Stimulated activated CD4-positive, alpha-beta T cell treated with anti-CD3 and anti-CD28 coated beads, TNF-alpha, amount 100 ng/mL, for 48 hours (primary cell): ENCODE measurements at regions not wholly inside any gene's neighbourhood (a gene's known extent, or its start where the extent isn't known, plus 50 kb on each side); places are given as distances from the start of the nearest gene placed in this dataset.
"Not testable (repeated sequence)": the region's sequence is repeated elsewhere in the genome, so short reads cannot be mapped to it uniquely, and the experiment has no call there.

ENCODE experiments used
- DNase-seq, 3 donors: peaks; one replicate each; pipeline ENCODE4 v3.0.0-alpha.2; 2020; ENCODE audit warnings: low read depth in 3 of 3

GRCh38 chr4:30589669-30590068 is 130.5 kb upstream of the PCDH7 start:
- DNase-seq, result not testable (repeated sequence)

- DNase-seq, result no peak
Observed at GRCh38 chr4:30600246-30601017, 119.7 kb upstream of the PCDH7 start.

- no peak for DNase-seq
Observed at GRCh38 chr4:30601070-30601865, 118.9 kb upstream of the PCDH7 start.

GRCh38 chr4:30605616-30606190 is 114.5 kb upstream of the PCDH7 start:
- DNase-seq, result no peak

GRCh38 chr4:30610361-30610760 is 109.8 kb upstream of the PCDH7 start:
- no peak for DNase-seq

- no peak for DNase-seq
Observed at GRCh38 chr4:30614771-30615170, 105.4 kb upstream of the PCDH7 start.

- no peak for DNase-seq
Observed at GRCh38 chr4:30616942-30617646, 103.1 kb upstream of the PCDH7 start.

GRCh38 chr4:30617836-30618235 is 102.3 kb upstream of the PCDH7 start:
- no peak for DNase-seq

- no peak for DNase-seq
Observed at GRCh38 chr4:30619679-30620078, 100.5 kb upstream of the PCDH7 start.

- no peak for DNase-seq
Observed at GRCh38 chr4:30620711-30621110, 99.5 kb upstream of the PCDH7 start.

GRCh38 chr4:30630431-30630830 is 89.7 kb upstream of the PCDH7 start:
- DNase-seq, result no peak

- no peak for DNase-seq
Observed at GRCh38 chr4:30632751-30633150, 87.4 kb upstream of the PCDH7 start.

GRCh38 chr4:30641345-30641744 is 78.8 kb upstream of the PCDH7 start:
- no peak for DNase-seq

- DNase-seq, result no peak
Observed at GRCh38 chr4:30642567-30642966, 77.6 kb upstream of the PCDH7 start.

- DNase-seq, result no peak
Observed at GRCh38 chr4:30653291-30653690, 66.9 kb upstream of the PCDH7 start.

- DNase-seq, result no peak
Observed at GRCh38 chr4:30656828-30657227, 63.3 kb upstream of the PCDH7 start.

GRCh38 chr4:30667919-30668318 is 52.2 kb upstream of the PCDH7 start:
- DNase-seq, result no peak

GRCh38 chr4:30670206-30670605 is 50.0 kb upstream of the PCDH7 start:
- no peak for DNase-seq
